PC-9 (cell line): ENCODE measurements at regions not wholly inside any gene's neighbourhood (a gene's known extent, or its start where the extent isn't known, plus 50 kb on each side); places are given as distances from the start of the nearest gene placed in this dataset.

ENCODE experiments used
- EZH2 ChIP-seq: fragments of 200-600 bp; sonication (generic); IDR thresholded peaks from 2 replicates; pipeline ENCODE4 v1.8.0; 2017; ENCODE audit warnings: antibody characterized with exemption, low read depth
- TF ChIP-seq, protein P1 (sequence below): fragments of 200-600 bp; sonication (generic); conservative IDR thresholded peaks from 2 replicates; pipeline ENCODE4 v1.6.1; 2017; ENCODE audit warnings: mixed run types, antibody characterized with exemption, mild to moderate bottlenecking, moderate library complexity

DNA sequence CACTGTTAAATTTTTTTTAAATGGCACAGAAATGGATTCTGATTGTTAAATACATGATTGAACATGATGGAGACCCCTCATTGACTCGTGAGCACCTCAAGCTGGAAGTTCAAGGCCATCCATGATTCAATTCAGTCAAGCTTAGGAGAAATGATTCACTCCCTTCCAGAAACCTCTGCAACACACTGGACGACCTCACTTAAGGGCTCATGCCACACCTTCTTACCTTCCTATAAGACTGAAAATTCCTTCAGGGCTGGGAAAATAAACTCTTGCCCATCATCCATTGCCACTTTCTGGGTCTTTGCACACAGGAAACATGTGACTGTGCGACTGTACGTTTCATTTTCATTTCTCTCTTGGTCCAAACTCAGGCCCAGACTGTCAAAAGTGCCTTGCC lies 196.4 kb downstream of the TBXT start:
- TF ChIP-seq, protein P1, sequence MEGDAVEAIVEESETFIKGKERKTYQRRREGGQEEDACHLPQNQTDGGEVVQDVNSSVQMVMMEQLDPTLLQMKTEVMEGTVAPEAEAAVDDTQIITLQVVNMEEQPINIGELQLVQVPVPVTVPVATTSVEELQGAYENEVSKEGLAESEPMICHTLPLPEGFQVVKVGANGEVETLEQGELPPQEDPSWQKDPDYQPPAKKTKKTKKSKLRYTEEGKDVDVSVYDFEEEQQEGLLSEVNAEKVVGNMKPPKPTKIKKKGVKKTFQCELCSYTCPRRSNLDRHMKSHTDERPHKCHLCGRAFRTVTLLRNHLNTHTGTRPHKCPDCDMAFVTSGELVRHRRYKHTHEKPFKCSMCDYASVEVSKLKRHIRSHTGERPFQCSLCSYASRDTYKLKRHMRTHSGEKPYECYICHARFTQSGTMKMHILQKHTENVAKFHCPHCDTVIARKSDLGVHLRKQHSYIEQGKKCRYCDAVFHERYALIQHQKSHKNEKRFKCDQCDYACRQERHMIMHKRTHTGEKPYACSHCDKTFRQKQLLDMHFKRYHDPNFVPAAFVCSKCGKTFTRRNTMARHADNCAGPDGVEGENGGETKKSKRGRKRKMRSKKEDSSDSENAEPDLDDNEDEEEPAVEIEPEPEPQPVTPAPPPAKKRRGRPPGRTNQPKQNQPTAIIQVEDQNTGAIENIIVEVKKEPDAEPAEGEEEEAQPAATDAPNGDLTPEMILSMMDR = no peak
- TF ChIP-seq EZH2 = no peak
